ENCODE measurements at regions not wholly inside any gene's neighbourhood (a gene's known extent, or its start where the extent isn't known, plus 50 kb on each side); places are given as distances from the start of the nearest gene placed in this dataset.

DNA sequence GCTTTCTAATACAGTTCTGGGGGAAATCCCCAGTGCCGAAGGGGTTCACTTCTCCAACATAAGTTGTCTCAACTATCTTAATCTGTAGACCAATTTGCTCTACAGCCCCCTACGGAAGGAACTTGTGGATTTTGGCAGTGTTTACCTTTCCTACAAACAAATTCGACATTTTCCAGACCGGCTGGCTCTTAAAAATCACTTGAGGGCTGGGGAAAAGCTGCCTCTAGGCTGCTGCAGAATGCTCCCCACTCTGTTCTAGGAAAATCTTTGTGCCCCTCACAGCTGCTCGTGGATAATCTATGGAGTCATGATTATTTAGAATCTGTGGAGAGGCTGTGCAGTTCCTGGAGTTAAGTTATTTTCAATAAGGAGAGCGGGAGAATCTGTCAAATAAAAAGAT is 474.6 kb upstream of the FZD8 start:
- ATAC-seq (no peak), DNase-seq (no peak)
- Mint-ChIP-seq H3K9me3 (peaks cover 3% of the 10 kb centered on the region), H3K27me3 (ENCODE audit: low read depth) (no peaks in the 10 kb centered on the region), H3K4me1 (ENCODE audit: low read depth) (no peaks in the 10 kb centered on the region), H3K36me3 (ENCODE audit: insufficient read depth) (no peaks in the 10 kb centered on the region), H3K4me3 (no peak overlapping the region)

DNA sequence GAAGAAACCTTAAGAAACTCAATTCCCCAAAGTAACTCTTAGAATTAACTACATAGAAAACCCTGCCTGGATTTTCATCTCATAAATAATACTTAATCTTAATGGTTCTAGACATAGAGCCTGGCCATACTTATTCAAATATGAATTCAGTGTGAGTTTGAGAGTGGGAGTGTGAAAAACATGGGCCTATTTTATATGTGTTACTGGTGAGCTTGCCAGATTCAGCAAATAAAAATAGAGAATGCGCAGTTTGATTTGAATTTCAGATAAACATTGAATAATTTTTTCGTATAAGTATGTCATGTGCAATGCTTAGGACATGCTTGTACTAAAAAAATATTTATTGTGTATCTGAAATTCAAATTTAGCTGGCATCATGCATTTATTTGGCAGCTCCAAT is 473.9 kb upstream of the FZD8 start:
- DNase-seq, result no peak
- Mint-ChIP-seq H3K9me3 (peaks cover 3% of the 10 kb centered on the region), H3K4me3 (no peak overlapping the region), H3K4me1 (ENCODE audit: low read depth) (no peaks in the 10 kb centered on the region), H3K27me3 (ENCODE audit: low read depth) (no peaks in the 10 kb centered on the region), H3K36me3 (ENCODE audit: insufficient read depth) (no peaks in the 10 kb centered on the region)
- ATAC-seq, result no peak

DNA sequence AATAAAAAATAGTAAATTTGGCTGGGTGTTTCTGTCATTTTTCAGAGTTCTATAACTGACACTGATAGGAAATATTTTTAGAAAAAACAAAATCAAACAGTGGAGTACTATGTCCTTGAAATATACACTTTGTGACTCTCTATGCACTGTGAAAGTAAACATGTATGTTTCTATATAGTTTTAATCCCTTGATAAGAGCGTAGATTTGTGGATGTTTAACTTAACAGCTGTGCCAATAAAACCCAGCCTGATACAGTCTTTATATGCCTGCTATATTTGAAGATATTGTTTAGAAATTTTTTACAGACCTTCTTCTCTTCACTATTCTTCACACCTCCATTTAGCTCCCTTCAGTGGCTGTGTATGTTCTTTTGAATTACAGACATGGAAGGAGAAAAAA is 473.3 kb upstream of the FZD8 start:
- Mint-ChIP-seq H3K27me3 (ENCODE audit: low read depth) (no peaks in the 10 kb centered on the region), H3K9me3 (peaks cover 3% of the 10 kb centered on the region), H3K4me1 (ENCODE audit: low read depth) (no peaks in the 10 kb centered on the region), H3K4me3 (no peak overlapping the region), H3K36me3 (ENCODE audit: insufficient read depth) (no peaks in the 10 kb centered on the region)
- DNase-seq, result no peak
- ATAC-seq, result no peak

DNA sequence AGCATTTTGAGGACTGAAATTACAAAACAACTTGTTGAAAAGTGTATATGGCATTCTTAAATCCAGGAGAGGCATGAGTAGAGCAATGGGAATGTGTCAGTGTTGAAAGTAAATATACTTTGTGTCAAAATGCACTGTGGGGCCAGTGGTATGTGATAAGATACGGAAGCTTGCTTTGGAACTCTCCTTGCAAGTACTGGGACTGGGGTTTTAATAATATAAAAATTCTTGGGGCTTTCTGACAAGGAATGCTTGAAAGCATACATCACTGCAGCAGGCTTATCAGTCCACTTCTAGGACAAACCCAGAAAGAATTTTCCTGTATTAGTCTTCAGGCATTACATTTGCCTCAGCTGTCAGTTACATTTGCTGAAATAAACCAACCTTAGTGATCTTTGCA is 472.8 kb upstream of the FZD8 start:
- ATAC-seq (no peak), DNase-seq (no peak)
- Mint-ChIP-seq H3K4me1 (ENCODE audit: low read depth) (no peaks in the 10 kb centered on the region), H3K4me3 (no peak overlapping the region), H3K9me3 (peaks cover 3% of the 10 kb centered on the region), H3K36me3 (ENCODE audit: insufficient read depth) (no peaks in the 10 kb centered on the region), H3K27me3 (ENCODE audit: low read depth) (no peaks in the 10 kb centered on the region)

DNA sequence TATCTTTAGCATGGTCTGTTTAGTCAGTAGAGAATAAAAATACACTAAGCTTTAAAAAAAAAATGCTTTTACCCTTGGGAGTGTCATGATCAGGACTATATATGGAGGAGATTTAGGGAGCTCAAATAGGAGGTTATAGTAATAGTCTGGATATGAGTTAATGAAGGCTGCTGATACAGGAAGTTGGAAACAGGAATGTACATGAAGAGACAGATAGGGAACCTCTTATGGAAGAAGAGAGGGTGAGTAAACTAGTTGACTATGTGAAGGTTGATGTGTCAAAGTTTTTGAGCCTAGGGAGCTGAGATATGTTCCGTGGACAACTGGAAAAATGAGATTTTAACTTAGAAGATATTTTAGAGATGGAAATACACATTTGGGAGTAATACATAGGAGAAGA is 472.0 kb upstream of the FZD8 start:
- Mint-ChIP-seq H3K36me3 (ENCODE audit: insufficient read depth) (no peaks in the 10 kb centered on the region), H3K4me3 (no peak overlapping the region), H3K4me1 (ENCODE audit: low read depth) (no peaks in the 10 kb centered on the region), H3K9me3 (peaks cover 3% of the 10 kb centered on the region), H3K27me3 (ENCODE audit: low read depth) (no peaks in the 10 kb centered on the region)
- DNase-seq (no peak), ATAC-seq (no peak)

DNA sequence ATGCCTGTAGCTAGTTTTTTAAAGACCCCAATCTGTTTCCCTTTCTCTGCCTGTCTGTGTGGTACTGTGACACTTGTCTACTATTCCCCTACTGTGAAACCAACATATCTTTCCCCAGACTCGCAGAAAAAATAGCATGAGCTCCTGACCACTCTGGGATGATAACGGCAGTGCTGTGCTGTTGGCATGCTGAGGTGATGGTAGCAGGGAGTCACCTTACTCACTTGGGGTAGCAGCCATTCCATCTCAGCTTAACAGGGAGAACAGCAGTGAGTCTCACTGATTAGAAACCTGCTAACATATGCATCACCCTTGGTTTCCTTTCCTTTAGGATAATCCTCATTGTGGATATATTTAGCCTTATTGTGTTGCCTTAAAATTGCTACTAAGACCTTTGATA is 469.6 kb upstream of the FZD8 start:
- DNase-seq, result no peak
- no peaks in the 10 kb centered on the region for H3K27me3 Mint-ChIP-seq (ENCODE audit: low read depth)
- no peak overlapping the region for H3K4me3 Mint-ChIP-seq
- H3K9me3 Mint-ChIP-seq, result no peaks in the 10 kb centered on the region
- H3K36me3 Mint-ChIP-seq (ENCODE audit: insufficient read depth), result no peaks in the 10 kb centered on the region
- ATAC-seq, result no peak
- no peaks in the 10 kb centered on the region for H3K4me1 Mint-ChIP-seq (ENCODE audit: low read depth)

DNA sequence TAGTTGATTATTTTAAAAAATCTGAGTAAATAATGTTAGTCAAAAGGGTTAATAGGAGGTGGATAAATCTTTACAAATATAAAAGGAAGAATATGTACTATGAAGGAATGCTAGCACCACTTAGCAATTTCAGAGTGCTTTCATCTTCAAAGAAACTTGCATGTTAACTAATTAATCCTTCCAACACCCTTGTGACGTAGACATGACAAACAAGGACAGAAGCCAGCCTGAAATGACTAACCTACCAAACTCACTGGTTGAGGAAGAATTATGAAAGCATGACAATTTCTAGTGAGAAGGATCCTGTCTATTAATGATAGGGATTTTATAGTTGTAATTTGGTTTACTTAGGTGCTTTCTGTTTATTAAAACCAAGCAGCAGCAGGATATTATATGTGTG is 468.0 kb upstream of the FZD8 start:
- Mint-ChIP-seq H3K36me3 (ENCODE audit: insufficient read depth) (no peaks in the 10 kb centered on the region), H3K4me1 (ENCODE audit: low read depth) (no peaks in the 10 kb centered on the region), H3K27me3 (ENCODE audit: low read depth) (no peaks in the 10 kb centered on the region), H3K4me3 (no peak overlapping the region), H3K9me3 (no peaks in the 10 kb centered on the region)
- ATAC-seq (no peak), DNase-seq (no peak)

DNA sequence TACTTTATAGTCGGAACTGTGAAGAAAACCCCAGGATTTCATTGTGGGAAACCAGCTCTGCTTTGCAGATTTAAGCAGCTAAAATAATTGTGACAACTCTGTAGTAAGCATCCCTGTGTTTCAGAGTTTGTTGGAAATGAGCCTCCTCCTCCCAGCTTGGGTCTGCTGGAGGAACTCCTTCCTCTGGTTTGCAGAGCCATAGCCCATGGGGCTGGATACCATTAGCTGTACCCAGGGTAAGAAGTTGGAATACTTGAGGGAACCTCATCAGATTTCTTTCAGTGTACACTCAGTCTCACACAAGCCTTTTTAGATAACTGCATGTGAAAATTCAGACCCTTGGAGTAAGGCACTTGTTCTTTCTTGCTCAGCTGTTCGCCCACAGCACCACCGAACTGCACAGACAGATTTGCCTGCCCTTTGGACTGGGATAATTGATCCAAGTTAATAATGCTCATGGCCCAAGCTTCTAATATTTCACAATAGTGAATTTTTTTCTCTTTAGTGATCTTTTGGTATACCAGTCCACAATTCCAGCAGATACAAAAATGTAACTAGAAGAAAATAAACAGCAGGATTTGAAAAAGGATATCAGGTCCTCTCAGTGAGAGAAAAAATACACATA is 467.4 kb upstream of the FZD8 start:
- no peaks in the 10 kb centered on the region for H3K9me3 Mint-ChIP-seq
- H3K4me1 Mint-ChIP-seq (ENCODE audit: low read depth), result no peaks in the 10 kb centered on the region
- DNase-seq (no peak), ATAC-seq (no peak)
- no peaks in the 10 kb centered on the region for H3K36me3 Mint-ChIP-seq (ENCODE audit: insufficient read depth)
- H3K27me3 Mint-ChIP-seq (ENCODE audit: low read depth), result no peaks in the 10 kb centered on the region
- H3K4me3 Mint-ChIP-seq, result no peak overlapping the region

DNA sequence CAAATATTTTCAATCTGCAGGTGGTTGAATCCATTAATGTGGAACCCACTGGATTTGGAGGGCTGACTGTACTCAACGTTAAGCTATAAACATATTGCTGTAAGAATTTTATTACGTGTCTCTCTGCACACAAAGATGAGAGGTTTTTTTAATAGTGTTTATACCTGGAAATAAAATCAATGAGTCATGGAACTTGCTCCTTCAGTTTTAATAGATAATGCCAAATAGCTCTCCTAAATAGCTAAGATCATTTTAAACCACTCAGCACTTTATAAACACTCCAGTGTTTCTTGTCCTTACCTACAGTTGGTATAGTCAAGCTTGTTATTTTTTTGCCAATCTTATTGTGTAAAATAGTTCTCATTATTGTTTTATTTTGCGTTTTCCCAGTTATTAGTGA is 455.6 kb upstream of the FZD8 start:
- Mint-ChIP-seq H3K36me3 (ENCODE audit: insufficient read depth) (no peaks in the 10 kb centered on the region), H3K27me3 (ENCODE audit: low read depth) (no peaks in the 10 kb centered on the region), H3K4me1 (ENCODE audit: low read depth) (no peaks in the 10 kb centered on the region), H3K4me3 (no peak overlapping the region), H3K9me3 (peaks cover 10% of the 10 kb centered on the region)
- no peak for DNase-seq
- ATAC-seq, result no peak

DNA sequence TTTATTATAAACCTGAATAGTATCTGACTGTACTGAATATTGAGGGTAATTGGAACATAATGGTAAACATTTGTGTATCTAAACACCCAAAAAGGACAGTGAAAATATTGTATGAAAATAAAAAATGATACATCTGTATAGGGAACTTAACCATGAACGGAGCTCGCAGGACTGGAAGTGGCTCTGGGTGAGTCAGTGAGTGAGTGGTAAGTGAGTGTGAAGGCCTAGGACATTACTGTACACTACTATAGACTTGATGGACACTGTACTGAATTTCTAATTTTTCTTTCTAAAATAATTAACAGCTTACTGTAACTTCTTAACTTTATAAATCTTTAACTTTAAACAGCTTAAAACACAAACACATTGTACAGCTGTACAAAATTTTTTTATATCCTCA is 454.5 kb upstream of the FZD8 start:
- DNase-seq (no peak), ATAC-seq (no peak)
- Mint-ChIP-seq H3K9me3 (peaks cover 5% of the 10 kb centered on the region), H3K27me3 (ENCODE audit: low read depth) (no peaks in the 10 kb centered on the region), H3K4me1 (ENCODE audit: low read depth) (no peaks in the 10 kb centered on the region), H3K4me3 (no peak overlapping the region), H3K36me3 (ENCODE audit: insufficient read depth) (no peaks in the 10 kb centered on the region)

DNA sequence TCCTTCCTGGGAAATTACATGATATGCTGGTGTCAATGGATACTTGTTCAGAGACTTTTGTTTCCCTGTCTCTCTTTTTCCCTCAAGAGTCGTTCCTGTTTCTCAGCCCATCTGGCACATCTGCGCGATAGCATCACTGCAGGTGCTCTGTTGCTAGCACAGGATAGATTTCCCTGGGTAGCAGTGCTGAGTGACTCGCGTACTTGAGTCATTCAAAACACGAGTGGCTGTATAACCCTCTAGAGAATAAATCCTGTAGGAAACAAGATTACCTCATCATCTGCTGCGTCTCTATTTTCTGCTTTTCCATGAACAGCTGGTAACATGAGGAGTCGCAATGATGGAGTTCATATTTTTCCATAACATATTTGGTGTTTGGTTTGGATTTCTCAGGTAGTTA is 452.0 kb upstream of the FZD8 start:
- Mint-ChIP-seq H3K4me1 (ENCODE audit: low read depth) (no peaks in the 10 kb centered on the region), H3K36me3 (ENCODE audit: insufficient read depth) (no peaks in the 10 kb centered on the region), H3K27me3 (ENCODE audit: low read depth) (no peaks in the 10 kb centered on the region), H3K9me3 (peaks cover 4% of the 10 kb centered on the region), H3K4me3 (no peak overlapping the region)
- ATAC-seq (no peak), DNase-seq (no peak)

DNA sequence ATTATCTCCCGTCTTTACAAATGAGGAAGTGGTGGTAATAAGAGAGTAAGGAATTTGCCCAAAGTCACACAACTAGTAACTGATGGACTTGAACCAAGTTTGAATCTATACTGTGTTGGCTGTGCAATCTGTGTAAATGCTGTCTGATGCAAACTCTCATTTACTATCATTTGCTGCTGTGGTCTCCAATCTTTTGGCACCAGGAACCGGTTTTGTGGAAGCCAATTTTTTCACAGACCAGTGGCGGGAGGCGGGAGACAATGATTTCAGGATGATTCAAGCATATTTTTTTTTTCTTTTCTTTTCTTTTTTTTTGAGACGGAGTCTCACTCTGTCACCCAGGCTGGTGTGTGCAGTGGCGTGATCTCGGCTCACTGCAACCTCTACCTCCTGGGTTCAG is 450.0 kb upstream of the FZD8 start:
- DNase-seq (no peak), ATAC-seq (no peak)
- Mint-ChIP-seq H3K9me3 (peaks cover 4% of the 10 kb centered on the region), H3K4me1 (ENCODE audit: low read depth) (no peaks in the 10 kb centered on the region), H3K4me3 (no peak overlapping the region), H3K27me3 (ENCODE audit: low read depth) (no peaks in the 10 kb centered on the region), H3K36me3 (ENCODE audit: insufficient read depth) (no peaks in the 10 kb centered on the region)

DNA sequence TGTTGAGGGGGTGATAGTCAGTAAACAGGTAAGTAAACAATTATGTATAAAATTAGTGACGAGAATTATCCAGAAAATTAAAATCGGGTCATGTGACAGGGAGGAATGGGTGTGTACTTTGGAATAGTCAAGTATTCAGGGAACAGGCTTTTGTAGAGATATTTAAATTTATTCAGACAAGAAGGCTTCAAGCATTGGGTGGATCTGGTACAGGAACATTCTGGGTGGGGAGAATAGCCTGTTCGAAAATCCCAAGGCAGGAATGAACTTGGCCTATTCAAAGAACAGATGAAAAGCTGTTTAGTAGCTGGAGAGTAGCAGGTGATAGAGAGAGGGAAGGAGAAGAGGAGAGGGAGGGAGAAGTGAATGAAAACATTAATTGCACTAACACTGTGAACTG is 448.9 kb upstream of the FZD8 start:
- Mint-ChIP-seq H3K4me3 (no peak overlapping the region), H3K9me3 (peaks cover 4% of the 10 kb centered on the region), H3K27me3 (ENCODE audit: low read depth) (no peaks in the 10 kb centered on the region), H3K4me1 (ENCODE audit: low read depth) (no peaks in the 10 kb centered on the region), H3K36me3 (ENCODE audit: insufficient read depth) (no peaks in the 10 kb centered on the region)
- DNase-seq (no peak), ATAC-seq (no peak)

DNA sequence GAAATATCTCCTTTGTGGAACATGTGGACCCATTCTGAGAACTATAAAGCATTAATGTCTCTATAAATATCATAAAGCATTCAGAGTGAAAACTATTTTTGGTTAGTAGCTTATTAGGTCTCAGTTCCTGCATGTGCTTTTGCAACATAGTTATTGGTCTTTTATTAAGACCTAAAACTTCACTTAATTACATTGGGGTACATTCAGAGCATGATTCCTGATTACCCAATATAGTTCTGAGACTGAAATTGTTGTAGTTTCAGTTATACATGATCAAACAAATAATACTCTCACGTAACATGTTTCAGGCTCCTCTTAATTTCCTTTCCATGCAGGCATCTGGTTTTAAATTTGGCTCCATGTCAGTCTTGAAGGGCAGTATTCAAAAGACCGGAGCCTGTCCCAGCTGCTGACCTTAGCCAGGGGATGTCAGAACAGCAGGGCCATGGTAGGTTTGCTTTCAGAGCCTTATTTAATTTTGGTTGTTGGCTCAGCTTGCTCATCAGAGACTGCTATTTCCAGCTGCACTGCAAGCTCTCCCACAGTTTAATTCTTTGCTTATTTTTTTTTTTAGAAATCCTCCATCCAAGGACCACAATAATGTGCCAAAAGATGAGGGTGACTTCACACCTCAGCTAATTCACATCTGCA is 447.8 kb upstream of the FZD8 start:
- Mint-ChIP-seq H3K4me1 (ENCODE audit: low read depth) (no peaks in the 10 kb centered on the region), H3K27me3 (ENCODE audit: low read depth) (no peaks in the 10 kb centered on the region), H3K36me3 (ENCODE audit: insufficient read depth) (no peaks in the 10 kb centered on the region), H3K9me3 (no peaks in the 10 kb centered on the region), H3K4me3 (no peak overlapping the region)
- DNase-seq (no peak), ATAC-seq (no peak)

DNA sequence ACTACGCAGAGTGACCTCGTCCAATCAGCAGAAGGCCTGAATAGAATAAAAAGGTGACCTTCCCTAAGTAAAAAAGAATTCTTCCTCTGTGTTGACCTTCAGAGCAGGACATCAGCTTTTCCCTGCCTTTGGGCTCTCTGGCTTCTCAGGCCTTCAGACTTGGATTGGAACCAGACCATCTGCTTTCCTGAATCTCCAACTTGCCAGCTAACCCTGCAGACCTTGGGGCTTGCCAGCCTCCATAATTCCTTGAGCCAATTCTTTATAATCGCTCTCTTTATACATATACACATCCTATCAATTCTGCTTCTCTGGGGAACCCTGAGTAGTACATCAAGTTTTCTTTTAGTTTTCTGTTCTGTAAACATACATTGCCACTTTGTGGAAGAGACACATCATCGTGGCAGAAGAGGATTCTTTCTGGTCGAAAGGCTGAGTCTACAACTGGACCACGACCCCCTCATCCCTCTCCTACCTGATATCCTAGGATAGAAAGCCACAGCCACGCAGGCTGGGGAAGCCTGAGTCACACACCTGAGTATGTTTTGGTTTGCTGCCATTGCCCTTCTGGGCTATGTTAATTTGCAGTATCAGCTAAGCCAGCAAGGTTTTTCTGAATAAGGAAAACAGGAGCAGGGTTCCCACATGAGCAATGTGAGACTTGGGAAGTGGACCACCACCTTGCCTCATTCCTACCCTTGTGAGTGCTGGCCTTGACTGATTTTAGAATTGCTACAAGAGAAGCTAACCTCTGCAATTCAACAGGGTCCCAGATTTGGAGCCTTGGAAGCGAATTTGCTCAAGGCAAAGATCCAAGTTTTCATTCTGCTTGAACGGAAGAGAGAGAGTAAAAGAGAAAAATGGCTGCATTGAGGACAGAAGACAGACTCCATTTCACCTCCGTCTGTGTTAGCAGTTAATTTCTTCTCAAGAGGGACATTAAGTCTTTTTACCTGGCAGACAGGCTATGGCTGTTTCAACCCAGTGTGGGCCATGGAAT is 445.2 kb upstream of the FZD8 start:
- Mint-ChIP-seq H3K36me3 (ENCODE audit: insufficient read depth) (no peaks in the 10 kb centered on the region), H3K27me3 (ENCODE audit: low read depth) (no peaks in the 10 kb centered on the region), H3K9me3 (no peaks in the 10 kb centered on the region), H3K4me1 (ENCODE audit: low read depth) (no peaks in the 10 kb centered on the region), H3K4me3 (no peak overlapping the region)
- DNase-seq (no peak), ATAC-seq (no peak)
